ENCODE measurements at regions not wholly inside any gene's neighbourhood (a gene's known extent, or its start where the extent isn't known, plus 50 kb on each side); places are given as distances from the start of the nearest gene placed in this dataset.
A peak's percentile ranks its signal among the peaks of the same experiment; 100 is the strongest.

GRCh38 chrX:121120690-121121605 is 73.5 kb downstream of the GLUD2 start:
- no peak overlapping the region for H3K4me3 ChIP-seq (ENCODE audit: low read depth, low read length)
- no peak for DNase-seq (ENCODE audit: low read depth)
- no peak for TF ChIP-seq POLR2A (IDR thresholded peaks at IDR 0.05; ENCODE audit: extremely low read depth, insufficient read length)
- no peak for TF ChIP-seq MYC (IDR thresholded peaks at IDR 0.05; ENCODE audit: low read depth, low read length)
- TF ChIP-seq CTCF (IDR thresholded peaks at IDR 0.05; ENCODE audit: low read depth, low read length), result no peak
- TF ChIP-seq MAX (IDR thresholded peaks at IDR 0.05; ENCODE audit: low read depth, low read length), result no peak

GRCh38 chrX:121122332-121122731 is 74.9 kb downstream of the GLUD2 start:
- peak; percentile 6 for DNase-seq (ENCODE audit: low read depth)
- TF ChIP-seq MAX (IDR thresholded peaks at IDR 0.05; ENCODE audit: low read depth, low read length), result no peak
- no peak overlapping the region for H3K4me3 ChIP-seq (ENCODE audit: low read depth, low read length)

GRCh38 chrX:121128925-121129877 is 81.8 kb downstream of the GLUD2 start:
- H3K4me3 ChIP-seq (ENCODE audit: low read depth, low read length), result no peak overlapping the region
- DNase-seq (ENCODE audit: low read depth), result no peak
- TF ChIP-seq POLR2A (IDR thresholded peaks at IDR 0.05; ENCODE audit: extremely low read depth, insufficient read length) (no peak), CTCF (IDR thresholded peaks at IDR 0.05; ENCODE audit: low read depth, low read length) (no peak), MAX (IDR thresholded peaks at IDR 0.05; ENCODE audit: low read depth, low read length) (no peak), MYC (IDR thresholded peaks at IDR 0.05; ENCODE audit: low read depth, low read length) (no peak)

- DNase-seq (ENCODE audit: low read depth), result no peak
- H3K4me3 ChIP-seq (ENCODE audit: low read depth, low read length), result no peak overlapping the region
- TF ChIP-seq MAX (IDR thresholded peaks at IDR 0.05; ENCODE audit: low read depth, low read length) (no peak), CTCF (IDR thresholded peaks at IDR 0.05; ENCODE audit: low read depth, low read length) (no peak), MYC (IDR thresholded peaks at IDR 0.05; ENCODE audit: low read depth, low read length) (no peak), POLR2A (IDR thresholded peaks at IDR 0.05; ENCODE audit: extremely low read depth, insufficient read length) (no peak)
These were observed 85.3 kb downstream of the GLUD2 start for GRCh38 chrX:121132675-121133074.

GRCh38 chrX:121135488-121136207 is 88.2 kb downstream of the GLUD2 start:
- no peak overlapping the region for H3K4me3 ChIP-seq (ENCODE audit: low read depth, low read length)
- DNase-seq (ENCODE audit: low read depth), result no peak
- TF ChIP-seq MAX (IDR thresholded peaks at IDR 0.05; ENCODE audit: low read depth, low read length) (no peak), MYC (IDR thresholded peaks at IDR 0.05; ENCODE audit: low read depth, low read length) (no peak), CTCF (IDR thresholded peaks at IDR 0.05; ENCODE audit: low read depth, low read length) (no peak), POLR2A (IDR thresholded peaks at IDR 0.05; ENCODE audit: extremely low read depth, insufficient read length) (no peak)

All from NB4 (cell line).